ENCODE measurements at regions not wholly inside any gene's neighbourhood (a gene's known extent, or its start where the extent isn't known, plus 50 kb on each side); places are given as distances from the start of the nearest gene placed in this dataset.

DNA sequence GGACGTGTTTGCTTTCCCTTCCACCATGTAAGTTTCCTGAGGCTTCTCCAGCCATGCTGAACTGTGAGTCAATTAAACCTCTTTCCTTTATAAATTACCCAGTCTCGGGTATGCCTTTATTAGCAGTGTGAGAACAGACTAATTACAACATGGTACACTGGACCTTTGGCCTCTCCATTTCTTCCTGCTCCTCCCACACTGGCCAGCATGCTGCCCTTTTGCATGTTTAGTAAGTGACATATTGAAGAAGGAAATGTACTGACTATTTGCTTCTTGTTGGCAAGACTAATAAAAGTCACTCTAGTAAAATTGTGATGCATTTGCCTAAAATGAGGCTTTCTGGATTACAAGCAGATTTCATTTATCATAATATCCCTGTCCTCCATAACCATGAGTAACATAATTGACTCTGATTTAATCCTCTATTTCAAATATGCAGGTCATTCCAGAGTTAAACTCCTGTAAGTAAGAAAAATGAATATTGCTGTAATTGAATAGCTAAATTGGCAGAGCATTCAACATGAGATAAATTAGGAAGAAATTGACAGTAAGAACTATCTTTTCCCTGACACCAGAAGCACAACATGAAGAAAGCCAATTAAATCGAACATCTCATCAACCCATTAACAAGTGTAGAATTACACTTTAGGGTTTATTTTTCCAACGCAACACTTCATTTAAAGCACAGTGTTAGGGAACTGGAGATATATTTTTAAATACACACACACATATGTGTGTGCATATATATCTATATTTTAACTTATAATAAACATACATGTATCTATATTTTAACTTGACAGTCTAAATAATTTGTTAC lies 427.8 kb upstream of the ZP4 start:
- H3K27ac ChIP-seq (ENCODE audit: low read depth, low read length, poor library complexity, severe bottlenecking), result no peak overlapping the region
- H3K9me2 ChIP-seq (ENCODE audit: insufficient read depth, low read length), result no peaks in the 10 kb centered on the region
- no peaks in the 10 kb centered on the region for H4K20me1 ChIP-seq (ENCODE audit: insufficient read depth, low read length)
- ChIA-PET CTCF (ENCODE audit: unreplicated experiment) (no interaction called here), POLR2A (interaction anchor here (0.6 kb wide), 1 partner anchor 98 kb away, joined by 5 read pairs; no protein-coding TSS in a partner anchor)
- no peak overlapping the region for H3K4me2 ChIP-seq (ENCODE audit: low read length)
- no peak overlapping the region for H2AFZ ChIP-seq (ENCODE audit: low read length)
- H3K9me3 ChIP-seq (ENCODE audit: low read length), result no peaks in the 10 kb centered on the region
- BruUV-seq (replicated peaks), result no TSS peak
- intact Hi-C loops (cut with micrococcal nuclease; ENCODE audit: unreplicated experiment), result no loop called here
- TF ChIP-seq, protein P1, sequence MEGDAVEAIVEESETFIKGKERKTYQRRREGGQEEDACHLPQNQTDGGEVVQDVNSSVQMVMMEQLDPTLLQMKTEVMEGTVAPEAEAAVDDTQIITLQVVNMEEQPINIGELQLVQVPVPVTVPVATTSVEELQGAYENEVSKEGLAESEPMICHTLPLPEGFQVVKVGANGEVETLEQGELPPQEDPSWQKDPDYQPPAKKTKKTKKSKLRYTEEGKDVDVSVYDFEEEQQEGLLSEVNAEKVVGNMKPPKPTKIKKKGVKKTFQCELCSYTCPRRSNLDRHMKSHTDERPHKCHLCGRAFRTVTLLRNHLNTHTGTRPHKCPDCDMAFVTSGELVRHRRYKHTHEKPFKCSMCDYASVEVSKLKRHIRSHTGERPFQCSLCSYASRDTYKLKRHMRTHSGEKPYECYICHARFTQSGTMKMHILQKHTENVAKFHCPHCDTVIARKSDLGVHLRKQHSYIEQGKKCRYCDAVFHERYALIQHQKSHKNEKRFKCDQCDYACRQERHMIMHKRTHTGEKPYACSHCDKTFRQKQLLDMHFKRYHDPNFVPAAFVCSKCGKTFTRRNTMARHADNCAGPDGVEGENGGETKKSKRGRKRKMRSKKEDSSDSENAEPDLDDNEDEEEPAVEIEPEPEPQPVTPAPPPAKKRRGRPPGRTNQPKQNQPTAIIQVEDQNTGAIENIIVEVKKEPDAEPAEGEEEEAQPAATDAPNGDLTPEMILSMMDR (conservative IDR thresholded peaks at IDR 0.05; ENCODE audit: low read length), result no peak
- no peaks in the 10 kb centered on the region for H3K4me1 ChIP-seq (ENCODE audit: insufficient read depth, low read length, poor library complexity, severe bottlenecking)
- no peak overlapping the region for H3K4me3 ChIP-seq (ENCODE audit: low read depth, low read length, poor library complexity, severe bottlenecking)
- no peak for DNase-seq (ENCODE audit: low spot score)
- no peaks in the 10 kb centered on the region for H3K79me2 ChIP-seq (ENCODE audit: insufficient read depth, low read depth, low read length)
- no peaks in the 10 kb centered on the region for H3K36me3 ChIP-seq (ENCODE audit: insufficient read depth, low read length)

DNA sequence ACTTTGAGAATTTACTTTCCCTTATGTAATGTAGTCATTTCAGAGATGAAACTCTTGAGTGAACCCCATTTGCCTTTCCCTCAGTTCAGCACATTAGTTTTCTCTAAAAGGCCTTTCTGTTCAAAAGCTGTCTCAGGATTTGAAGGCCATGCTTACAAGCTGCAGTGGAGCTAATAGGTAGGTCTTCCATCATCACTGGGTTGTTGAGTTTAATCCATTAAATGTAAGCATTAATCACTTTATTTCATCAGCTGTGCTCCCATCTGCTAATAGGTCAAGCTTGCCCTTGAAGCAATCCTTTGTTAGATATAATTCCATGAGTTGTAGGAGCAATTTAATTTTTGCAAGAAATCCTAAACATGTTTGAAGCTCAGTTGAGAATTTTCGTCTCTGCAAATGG lies 422.2 kb upstream of the ZP4 start:
- no peaks in the 10 kb centered on the region for H4K20me1 ChIP-seq (ENCODE audit: insufficient read depth, low read length)
- no peak for DNase-seq (ENCODE audit: low spot score)
- no peak overlapping the region for H2AFZ ChIP-seq (ENCODE audit: low read length)
- intact Hi-C loops (cut with micrococcal nuclease; ENCODE audit: unreplicated experiment), result no loop called here
- H3K4me1 ChIP-seq (ENCODE audit: insufficient read depth, low read length, poor library complexity, severe bottlenecking), result no peaks in the 10 kb centered on the region
- CTCF ChIA-PET (ENCODE audit: unreplicated experiment), result no interaction called here
- no TSS peak for BruUV-seq (replicated peaks)
- no peaks in the 10 kb centered on the region for H3K9me2 ChIP-seq (ENCODE audit: insufficient read depth, low read length)
- POLR2A ChIA-PET, result interaction anchor here (0.6 to 1.4 kb wide), 2 partner anchors 8 to 1864 kb away, joined by 6 read pairs; no protein-coding TSS in a partner anchor
- H3K79me2 ChIP-seq (ENCODE audit: insufficient read depth, low read depth, low read length), result no peaks in the 10 kb centered on the region
- TF ChIP-seq EZH2phosphoT487 (IDR thresholded peaks at IDR 0.05; ENCODE audit: borderline replicate concordance, low read depth, low read length), result no peak
- TF ChIP-seq, protein P1 (conservative IDR thresholded peaks at IDR 0.05; ENCODE audit: low read length), result no peak
- no peak overlapping the region for H3K27ac ChIP-seq (ENCODE audit: low read depth, low read length, poor library complexity, severe bottlenecking)
- H3K4me3 ChIP-seq (ENCODE audit: low read depth, low read length, poor library complexity, severe bottlenecking), result no peak overlapping the region
- H3K9me3 ChIP-seq (ENCODE audit: low read length), result no peaks in the 10 kb centered on the region
- no peaks in the 10 kb centered on the region for H3K36me3 ChIP-seq (ENCODE audit: insufficient read depth, low read length)
- no peak overlapping the region for H3K4me2 ChIP-seq (ENCODE audit: low read length)

DNA sequence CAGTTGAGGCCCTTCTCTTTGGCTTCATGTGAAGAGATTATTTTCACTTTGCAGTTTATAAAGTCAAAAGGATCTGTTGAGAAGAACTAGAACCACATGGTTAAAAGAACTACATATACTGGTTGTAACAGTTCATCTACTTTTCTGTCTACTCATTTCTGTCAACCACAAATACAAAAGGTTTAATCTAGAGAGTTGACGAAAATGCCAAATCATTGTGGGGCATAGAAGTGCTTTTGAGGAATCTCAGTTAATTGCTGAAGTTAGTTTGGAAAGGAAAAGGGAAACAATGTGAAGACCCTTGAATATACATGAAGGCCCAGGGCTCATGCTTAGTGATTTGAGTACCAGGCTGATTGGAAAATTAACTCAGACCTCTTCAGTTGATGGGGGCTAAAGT lies 415.7 kb upstream of the ZP4 start:
- Histone ChIP-seq H3K9me3 (ENCODE audit: low read length) (no peaks in the 10 kb centered on the region), H4K20me1 (ENCODE audit: insufficient read depth, low read length) (no peaks in the 10 kb centered on the region), H2AFZ (ENCODE audit: low read length) (no peak overlapping the region), H3K9me2 (ENCODE audit: insufficient read depth, low read length) (no peaks in the 10 kb centered on the region), H3K4me3 (ENCODE audit: low read depth, low read length, poor library complexity, severe bottlenecking) (no peak overlapping the region), H3K79me2 (ENCODE audit: insufficient read depth, low read depth, low read length) (no peaks in the 10 kb centered on the region), H3K36me3 (ENCODE audit: insufficient read depth, low read length) (no peaks in the 10 kb centered on the region), H3K27ac (ENCODE audit: low read depth, low read length, poor library complexity, severe bottlenecking) (no peak overlapping the region), H3K4me1 (ENCODE audit: insufficient read depth, low read length, poor library complexity, severe bottlenecking) (no peaks in the 10 kb centered on the region), H3K4me2 (ENCODE audit: low read length) (no peak overlapping the region)
- ChIA-PET POLR2A (no interaction called here), CTCF (ENCODE audit: unreplicated experiment) (no interaction called here)
- no peak for TF ChIP-seq EZH2phosphoT487 (IDR thresholded peaks at IDR 0.05; ENCODE audit: borderline replicate concordance, low read depth, low read length)
- TF ChIP-seq, protein P1 (conservative IDR thresholded peaks at IDR 0.05; ENCODE audit: low read length), result no peak
- BruUV-seq (replicated peaks), result no TSS peak
- intact Hi-C loops (cut with micrococcal nuclease; ENCODE audit: unreplicated experiment), result no loop called here
- no peak for DNase-seq (ENCODE audit: low spot score)

Measured in OCI-LY7 (cell line).